Prostate gland (tissue), 2 donors: ENCODE measurements at regions not wholly inside any gene's neighbourhood (a gene's known extent, or its start where the extent isn't known, plus 50 kb on each side); places are given as distances from the start of the nearest gene placed in this dataset.

Experiments
- CTCF ChIP-seq, 4 experiments: fragments of 200-600 bp in 2 of 4; fragments of 450-650 bp in 2 of 4; sonication (generic) in 2 of 4; IDR thresholded peaks; 1 replicate in 3 of 4; 2 replicates in 1 of 4; pipeline ENCODE4 v1.5.1; 2016 to 2019; ENCODE audit warnings: antibody characterized with exemption in 4 of 4, mild to moderate bottlenecking in 2 of 4, moderate library complexity in 2 of 4
- POLR2A ChIP-seq: fragments of 450-650 bp; IDR thresholded peaks from one replicate; pipeline ENCODE4 v1.6.1; 2016; ENCODE audit warnings: antibody characterized with exemption, mild to moderate bottlenecking

- TF ChIP-seq POLR2A (no peak), CTCF (IDR thresholded peaks at IDR 0.05) (no peak)
Observed at GRCh38 chr17:77849239-77849638, 109.3 kb upstream of the TNRC6C start.
